Smooth muscle cell (in vitro differentiated cells): ENCODE measurements at regions not wholly inside any gene's neighbourhood (a gene's known extent, or its start where the extent isn't known, plus 50 kb on each side); places are given as distances from the start of the nearest gene placed in this dataset.

Source experiments
- DNase-seq: peaks from one replicate; lab custom pipeline; 2025; ENCODE audit not compliant: unreplicated experiment; lab: John Stamatoyannopoulos, UW
- H2AFZ ChIP-seq: fragments of 200-600 bp; sonication (generic); 2 replicates; pipeline ENCODE4 v1.6.0; 2016; ENCODE audit warnings: antibody characterized with exemption, low read depth, mild to moderate bottlenecking
- H3F3A ChIP-seq: fragments of 200-600 bp; sonication (generic); 2 replicates; pipeline ENCODE4 v1.6.0; 2017; ENCODE audit warnings: antibody characterized with exemption, low read depth
- H3K27ac ChIP-seq: fragments of 200-600 bp; sonication (generic); 2 replicates; pipeline ENCODE4 v1.5.1; 2016; ENCODE audit warnings: low read depth, mild to moderate bottlenecking
- H3K27me3 ChIP-seq: fragments of 200-600 bp; sonication (generic); 2 replicates; pipeline ENCODE4 v1.6.1; 2016; ENCODE audit warnings: low read depth, mild to moderate bottlenecking
- H3K36me3 ChIP-seq: fragments of 200-600 bp; sonication (generic); 2 replicates; pipeline ENCODE4 v1.5.1; 2016; ENCODE audit warnings: low read depth
- H3K4me1 ChIP-seq: fragments of 200-600 bp; sonication (generic); 2 replicates; pipeline ENCODE4 v1.5.1; 2016; ENCODE audit warnings: low read depth
- H3K4me2 ChIP-seq: fragments of 200-600 bp; sonication (generic); 2 replicates; pipeline ENCODE4 v1.6.0; 2016; ENCODE audit warnings: mild to moderate bottlenecking
- H3K4me3 ChIP-seq: fragments of 200-600 bp; sonication (generic); 2 replicates; pipeline ENCODE4 v1.5.1; 2016; ENCODE audit warnings: mild to moderate bottlenecking
- H3K79me2 ChIP-seq: fragments of 200-600 bp; sonication (generic); 2 replicates; pipeline ENCODE4 v1.6.0; 2016; ENCODE audit warnings: low read depth, mild to moderate bottlenecking
- H3K9ac ChIP-seq: fragments of 200-600 bp; sonication (generic); 2 replicates; pipeline ENCODE4 v1.6.0; 2016; ENCODE audit warnings: low read depth
- H3K9me3 ChIP-seq: fragments of 200-600 bp; sonication (generic); replicated peaks from 2 replicates; pipeline ENCODE4 v1.5.1; 2016; ENCODE audit warnings: low read depth
- H4K20me1 ChIP-seq: fragments of 200-600 bp; sonication (generic); 2 replicates; pipeline ENCODE4 v1.6.0; 2016; ENCODE audit warnings: low read depth
- WGBS: methylation state at CpG from one replicate; pipeline ENCODE4 v1.1.7; 2016; ENCODE audit warnings: low lambda C conversion rate; 5-methylcytosine and 5-hydroxymethylcytosine counted together
- TF ChIP-seq, protein P1 (sequence below): fragments of 200-600 bp; sonication (generic); IDR thresholded peaks from 2 replicates; pipeline ENCODE4 v1.5.1; 2017; ENCODE audit warnings: borderline replicate concordance, mild to moderate bottlenecking, antibody characterized with exemption; ENCODE audit not compliant: insufficient read depth, poor library complexity, severe bottlenecking

DNA sequence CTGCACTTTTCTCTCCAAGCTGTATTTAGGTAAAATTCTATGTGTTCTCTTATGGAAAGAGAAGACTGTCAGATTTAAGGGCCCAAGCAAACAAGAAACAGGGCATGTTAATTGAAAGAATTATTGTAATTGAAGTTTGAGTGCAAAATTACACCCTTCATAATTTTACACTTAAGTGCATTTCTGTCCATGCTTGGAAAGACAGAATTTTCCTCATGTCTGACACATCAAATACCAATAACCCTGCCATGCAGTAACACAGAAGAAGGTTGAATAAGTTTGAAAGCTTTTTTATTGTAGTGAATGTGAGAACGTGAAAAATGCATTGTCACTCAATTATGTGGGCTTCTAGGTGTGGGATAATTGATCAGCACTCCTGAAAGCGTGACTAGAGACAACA lies 52.9 kb upstream of the PARD3B start:
- no peak overlapping the region for H3K27ac ChIP-seq
- H3K4me3 ChIP-seq = no peak overlapping the region

DNA sequence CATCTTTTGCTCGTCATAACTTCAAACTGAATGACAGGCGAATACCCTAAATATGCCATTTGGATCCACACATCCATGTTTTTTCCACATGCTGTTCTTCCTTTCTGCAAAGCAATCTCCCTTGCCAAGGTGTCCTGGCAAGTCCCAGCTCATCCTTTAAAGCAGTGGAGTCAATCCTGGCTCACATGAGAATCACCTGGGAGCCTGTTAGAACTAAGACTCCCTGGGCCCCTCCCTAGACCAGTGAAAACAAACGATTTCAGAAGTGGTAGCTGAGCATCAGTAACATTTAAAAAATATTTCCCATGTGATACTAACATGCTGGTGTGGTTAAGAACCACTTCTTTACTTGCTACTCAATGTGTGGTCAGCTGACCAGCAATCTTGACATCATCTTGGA lies 50.6 kb upstream of the PARD3B start:
- Histone ChIP-seq H2AFZ (no peak overlapping the region), H3K79me2 (no peaks in the 10 kb centered on the region), H3F3A (no peaks in the 10 kb centered on the region), H3K4me3 (no peak overlapping the region), H3K27me3 (no peaks in the 10 kb centered on the region), H3K9ac (no peak overlapping the region), H3K4me2 (no peak overlapping the region), H3K4me1 (no peaks in the 10 kb centered on the region), H3K9me3 (no peaks in the 10 kb centered on the region), H3K36me3 (no peaks in the 10 kb centered on the region), H3K27ac (no peak overlapping the region), H4K20me1 (no peaks in the 10 kb centered on the region)
- TF ChIP-seq, protein P1, sequence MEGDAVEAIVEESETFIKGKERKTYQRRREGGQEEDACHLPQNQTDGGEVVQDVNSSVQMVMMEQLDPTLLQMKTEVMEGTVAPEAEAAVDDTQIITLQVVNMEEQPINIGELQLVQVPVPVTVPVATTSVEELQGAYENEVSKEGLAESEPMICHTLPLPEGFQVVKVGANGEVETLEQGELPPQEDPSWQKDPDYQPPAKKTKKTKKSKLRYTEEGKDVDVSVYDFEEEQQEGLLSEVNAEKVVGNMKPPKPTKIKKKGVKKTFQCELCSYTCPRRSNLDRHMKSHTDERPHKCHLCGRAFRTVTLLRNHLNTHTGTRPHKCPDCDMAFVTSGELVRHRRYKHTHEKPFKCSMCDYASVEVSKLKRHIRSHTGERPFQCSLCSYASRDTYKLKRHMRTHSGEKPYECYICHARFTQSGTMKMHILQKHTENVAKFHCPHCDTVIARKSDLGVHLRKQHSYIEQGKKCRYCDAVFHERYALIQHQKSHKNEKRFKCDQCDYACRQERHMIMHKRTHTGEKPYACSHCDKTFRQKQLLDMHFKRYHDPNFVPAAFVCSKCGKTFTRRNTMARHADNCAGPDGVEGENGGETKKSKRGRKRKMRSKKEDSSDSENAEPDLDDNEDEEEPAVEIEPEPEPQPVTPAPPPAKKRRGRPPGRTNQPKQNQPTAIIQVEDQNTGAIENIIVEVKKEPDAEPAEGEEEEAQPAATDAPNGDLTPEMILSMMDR = no peak
- 84% methylated on average over 3 of the region's 3 CpGs for WGBS
- no peak for DNase-seq

More for the DNA sequence above, 52.9 kb upstream of the PARD3B start:
- H3K4me1 ChIP-seq = no peaks in the 10 kb centered on the region
- no peak overlapping the region for H3K9ac ChIP-seq
- TF ChIP-seq, protein P1 = no peak
- no peak overlapping the region for H2AFZ ChIP-seq
- no peaks in the 10 kb centered on the region for H3K36me3 ChIP-seq
- no peaks in the 10 kb centered on the region for H3F3A ChIP-seq
- 93% methylated on average over 2 of the region's 2 CpGs for WGBS
- no peaks in the 10 kb centered on the region for H3K27me3 ChIP-seq
- no peaks in the 10 kb centered on the region for H3K79me2 ChIP-seq
- H4K20me1 ChIP-seq = no peaks in the 10 kb centered on the region
- DNase-seq = no peak
- no peak overlapping the region for H3K4me2 ChIP-seq
- no peaks in the 10 kb centered on the region for H3K9me3 ChIP-seq

DNA sequence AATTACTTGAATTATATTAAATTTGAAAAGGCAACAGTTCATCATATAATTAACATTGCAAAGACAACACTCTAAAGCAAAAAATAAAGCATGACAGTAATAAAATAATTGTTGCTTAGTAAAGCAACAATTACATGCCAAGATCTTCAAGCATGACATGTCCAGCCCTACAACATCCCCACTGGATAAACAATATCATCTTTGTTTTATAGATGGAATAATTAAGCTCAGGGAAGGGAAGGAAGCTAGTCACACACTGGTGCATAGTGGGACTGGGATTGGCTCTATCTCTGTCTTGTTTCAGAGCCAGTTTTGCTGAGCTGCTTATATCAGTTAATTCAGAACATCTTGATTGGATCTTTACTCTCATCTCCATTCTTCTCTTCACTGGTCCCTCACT lies 49.9 kb upstream of the PARD3B start:
- Histone ChIP-seq H3K4me1 (no peaks in the 10 kb centered on the region), H3K27ac (no peak overlapping the region), H2AFZ (no peak overlapping the region), H3K27me3 (no peaks in the 10 kb centered on the region), H3K79me2 (no peaks in the 10 kb centered on the region), H3K9me3 (no peaks in the 10 kb centered on the region), H3K4me3 (no peak overlapping the region), H4K20me1 (no peaks in the 10 kb centered on the region), H3K36me3 (no peaks in the 10 kb centered on the region), H3F3A (no peaks in the 10 kb centered on the region), H3K9ac (no peak overlapping the region), H3K4me2 (no peak overlapping the region)
- TF ChIP-seq, protein P1 = no peak
- DNase-seq = no peak
